ENCODE measurements at regions not wholly inside any gene's neighbourhood (a gene's known extent, or its start where the extent isn't known, plus 50 kb on each side); places are given as distances from the start of the nearest gene placed in this dataset.

DNA sequence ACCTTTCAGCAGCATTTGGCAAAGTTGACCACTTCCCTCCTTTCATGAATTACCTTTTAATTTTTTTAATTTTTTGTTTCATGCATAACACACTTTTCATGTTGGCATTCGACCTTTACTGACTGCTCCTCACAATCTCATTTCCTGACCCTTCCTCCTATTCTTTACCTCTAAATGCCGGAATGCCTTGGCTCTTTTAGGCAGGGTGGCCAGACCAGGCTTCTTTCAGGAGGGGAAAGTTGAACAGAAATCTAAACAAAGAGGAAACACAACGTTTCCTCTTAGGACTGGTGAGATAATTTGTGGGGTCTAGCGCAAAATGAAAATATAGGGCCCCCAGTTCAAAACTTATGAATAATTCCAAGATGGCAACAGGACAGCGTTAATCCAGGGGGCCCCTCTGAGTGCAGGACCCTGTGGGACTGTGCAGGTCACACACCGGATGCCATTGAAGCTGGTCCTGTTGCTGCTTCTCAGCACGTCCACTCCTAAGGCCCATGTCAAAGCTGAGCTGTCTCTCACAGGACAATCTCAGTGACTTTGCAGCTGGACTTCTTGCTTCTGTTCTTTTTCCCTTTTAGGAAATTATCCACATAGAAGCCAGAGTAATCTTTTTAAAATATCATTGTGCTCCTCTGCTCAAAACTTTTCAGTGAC lies 313.8 kb downstream of the HDGFL1 start:
- H3K9me3 ChIP-seq (ENCODE audit: low read length), result peaks cover 78% of the 10 kb centered on the region
- no peaks in the 10 kb centered on the region for H3K27me3 ChIP-seq (ENCODE audit: control insufficient read depth in 1 of 2, insufficient read depth in 2 of 2, low read length in 2 of 2)
- no peak overlapping the region for H2AFZ ChIP-seq (ENCODE audit: low read length)
- intact Hi-C loops (cut with micrococcal nuclease; ENCODE audit: unreplicated experiment) (loop anchor here (10.0 kb wide), 1 partner anchor 118 kb away; no protein-coding TSS in a partner anchor), in situ Hi-C loops (cut with HindIII; ENCODE audit: extremely low pct_ligation_motif_present, low pct_unique_long_range_greater_than_20kb) (no loop called here)
- ATAC-seq (no peak), FAIRE-seq (no peak), DNase-seq (ENCODE audit: low spot score) (no peak)
- no peaks in the 10 kb centered on the region for H3K79me2 ChIP-seq (ENCODE audit: insufficient read depth, low read length)
- no peak overlapping the region for H3K9ac ChIP-seq (ENCODE audit: insufficient read depth, low read depth, low read length)
- H3K27ac ChIP-seq (ENCODE audit: extremely low read length, insufficient read depth, low read length), result no peak overlapping the region
- H3K4me1 ChIP-seq (ENCODE audit: insufficient read depth, low read length), result no peaks in the 10 kb centered on the region
- no peaks in the 10 kb centered on the region for H4K20me1 ChIP-seq (ENCODE audit: insufficient read depth, low read length)
- no peak overlapping the region for H3K4me2 ChIP-seq (ENCODE audit: low read depth, low read length)
- POLR2A ChIA-PET, result no interaction called here
- BruUV-seq (replicated peaks), result no TSS peak
- H3K36me3 ChIP-seq (replicated peaks in 1 of 2; ENCODE audit: control insufficient read depth in 1 of 2, insufficient read depth in 2 of 2, low read length in 2 of 2), result no peaks in the 10 kb centered on the region
- CTCF ChIA-PET (ENCODE audit: low intra/inter-chr PET ratio, low total read pairs), result no interaction called here
- H3K4me3 ChIP-seq (replicated peaks in 1 of 3; ENCODE audit: insufficient read depth in 1 of 3, low read depth in 2 of 3, low read length in 3 of 3), result no peak overlapping the region
- WGBS (ENCODE audit: low lambda C conversion rate), result 23% methylated on average over 5 of the region's 7 CpGs
- TF ChIP-seq SRF (IDR thresholded peaks at IDR 0.05; ENCODE audit: low read depth, low read length) (no peak), ZNF619 (CRISPR knock-in tag; IDR thresholded peaks at IDR 0.05) (no peak), NFE2 (CRISPR knock-in tag; IDR thresholded peaks at IDR 0.05) (no peak), ZNF768 (CRISPR knock-in tag; IDR thresholded peaks at IDR 0.05) (no peak), HMGA1 (CRISPR knock-in tag; conservative IDR thresholded peaks at IDR 0.05) (no peak), U2AF2 (IDR thresholded peaks at IDR 0.05; ENCODE audit: low read depth, low read length) (no peak), ZNF605 (CRISPR knock-in tag; IDR thresholded peaks at IDR 0.05) (no peak), ELF1 (CRISPR knock-in tag; IDR thresholded peaks at IDR 0.05) (no peak), MTF2 (CRISPR knock-in tag; IDR thresholded peaks at IDR 0.05; ENCODE audit: borderline replicate concordance) (no peak), HNRNPLL (IDR thresholded peaks at IDR 0.05; ENCODE audit: low read depth, low read length, poor library complexity, severe bottlenecking) (no peak), ZNF232 (CRISPR knock-in tag; IDR thresholded peaks at IDR 0.05; ENCODE audit: borderline replicate concordance) (no peak), ZBTB8A (CRISPR knock-in tag; IDR thresholded peaks at IDR 0.05; ENCODE audit: borderline replicate concordance, low read depth) (no peak), TP53 (CRISPR knock-in tag; conservative IDR thresholded peaks at IDR 0.05) (no peak), ZSCAN31 (CRISPR knock-in tag; IDR thresholded peaks at IDR 0.05; ENCODE audit: low read depth) (no peak)
- TF ChIP-seq, protein P1, sequence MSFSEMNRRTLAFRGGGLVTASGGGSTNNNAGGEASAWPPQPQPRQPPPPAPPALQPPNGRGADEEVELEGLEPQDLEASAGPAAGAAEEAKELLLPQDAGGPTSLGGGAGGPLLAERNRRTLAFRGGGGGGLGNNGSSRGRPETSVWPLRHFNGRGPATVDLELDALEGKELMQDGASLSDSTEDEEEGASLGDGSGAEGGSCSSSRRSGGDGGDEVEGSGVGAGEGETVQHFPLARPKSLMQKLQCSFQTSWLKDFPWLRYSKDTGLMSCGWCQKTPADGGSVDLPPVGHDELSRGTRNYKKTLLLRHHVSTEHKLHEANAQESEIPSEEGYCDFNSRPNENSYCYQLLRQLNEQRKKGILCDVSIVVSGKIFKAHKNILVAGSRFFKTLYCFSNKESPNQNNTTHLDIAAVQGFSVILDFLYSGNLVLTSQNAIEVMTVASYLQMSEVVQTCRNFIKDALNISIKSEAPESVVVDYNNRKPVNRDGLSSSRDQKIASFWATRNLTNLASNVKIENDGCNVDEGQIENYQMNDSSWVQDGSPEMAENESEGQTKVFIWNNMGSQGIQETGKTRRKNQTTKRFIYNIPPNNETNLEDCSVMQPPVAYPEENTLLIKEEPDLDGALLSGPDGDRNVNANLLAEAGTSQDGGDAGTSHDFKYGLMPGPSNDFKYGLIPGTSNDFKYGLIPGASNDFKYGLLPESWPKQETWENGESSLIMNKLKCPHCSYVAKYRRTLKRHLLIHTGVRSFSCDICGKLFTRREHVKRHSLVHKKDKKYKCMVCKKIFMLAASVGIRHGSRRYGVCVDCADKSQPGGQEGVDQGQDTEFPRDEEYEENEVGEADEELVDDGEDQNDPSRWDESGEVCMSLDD (CRISPR knock-in tag; IDR thresholded peaks at IDR 0.05; ENCODE audit: borderline replicate concordance), result no peak
- TF ChIP-seq, protein P2, sequence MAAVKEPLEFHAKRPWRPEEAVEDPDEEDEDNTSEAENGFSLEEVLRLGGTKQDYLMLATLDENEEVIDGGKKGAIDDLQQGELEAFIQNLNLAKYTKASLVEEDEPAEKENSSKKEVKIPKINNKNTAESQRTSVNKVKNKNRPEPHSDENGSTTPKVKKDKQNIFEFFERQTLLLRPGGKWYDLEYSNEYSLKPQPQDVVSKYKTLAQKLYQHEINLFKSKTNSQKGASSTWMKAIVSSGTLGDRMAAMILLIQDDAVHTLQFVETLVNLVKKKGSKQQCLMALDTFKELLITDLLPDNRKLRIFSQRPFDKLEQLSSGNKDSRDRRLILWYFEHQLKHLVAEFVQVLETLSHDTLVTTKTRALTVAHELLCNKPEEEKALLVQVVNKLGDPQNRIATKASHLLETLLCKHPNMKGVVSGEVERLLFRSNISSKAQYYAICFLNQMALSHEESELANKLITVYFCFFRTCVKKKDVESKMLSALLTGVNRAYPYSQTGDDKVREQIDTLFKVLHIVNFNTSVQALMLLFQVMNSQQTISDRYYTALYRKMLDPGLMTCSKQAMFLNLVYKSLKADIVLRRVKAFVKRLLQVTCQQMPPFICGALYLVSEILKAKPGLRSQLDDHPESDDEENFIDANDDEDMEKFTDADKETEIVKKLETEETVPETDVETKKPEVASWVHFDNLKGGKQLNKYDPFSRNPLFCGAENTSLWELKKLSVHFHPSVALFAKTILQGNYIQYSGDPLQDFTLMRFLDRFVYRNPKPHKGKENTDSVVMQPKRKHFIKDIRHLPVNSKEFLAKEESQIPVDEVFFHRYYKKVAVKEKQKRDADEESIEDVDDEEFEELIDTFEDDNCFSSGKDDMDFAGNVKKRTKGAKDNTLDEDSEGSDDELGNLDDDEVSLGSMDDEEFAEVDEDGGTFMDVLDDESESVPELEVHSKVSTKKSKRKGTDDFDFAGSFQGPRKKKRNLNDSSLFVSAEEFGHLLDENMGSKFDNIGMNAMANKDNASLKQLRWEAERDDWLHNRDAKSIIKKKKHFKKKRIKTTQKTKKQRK (IDR thresholded peaks at IDR 0.05; ENCODE audit: low read length), result no peak

All from HepG2 (cell line).